ENCODE measurements at regions not wholly inside any gene's neighbourhood (a gene's known extent, or its start where the extent isn't known, plus 50 kb on each side); places are given as distances from the start of the nearest gene placed in this dataset.

DNA sequence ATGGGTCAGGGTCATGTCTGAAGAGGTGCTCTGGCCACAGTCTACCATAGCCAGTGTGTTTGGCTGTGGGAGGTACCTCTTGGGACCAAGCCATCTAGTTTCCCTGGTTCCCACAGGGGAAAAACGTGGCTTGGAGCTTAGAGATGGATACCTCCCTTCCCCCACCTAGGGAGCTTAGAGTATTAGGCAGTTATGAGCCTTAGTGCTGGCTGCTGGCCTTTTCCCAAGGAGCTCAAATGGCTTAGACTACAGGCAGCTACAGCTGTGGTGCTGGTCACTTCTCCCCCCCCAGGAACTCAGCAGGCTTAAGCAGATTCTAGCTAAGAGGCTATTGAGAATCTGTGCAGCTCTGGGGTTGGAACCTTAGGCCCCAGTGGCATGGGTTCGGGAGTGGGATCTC is 591.2 kb downstream of the NSUN3 start:
- TF ChIP-seq EZH2 (IDR thresholded peaks at IDR 0.05; ENCODE audit: borderline replicate concordance), result no peak
- TF ChIP-seq, protein P1, sequence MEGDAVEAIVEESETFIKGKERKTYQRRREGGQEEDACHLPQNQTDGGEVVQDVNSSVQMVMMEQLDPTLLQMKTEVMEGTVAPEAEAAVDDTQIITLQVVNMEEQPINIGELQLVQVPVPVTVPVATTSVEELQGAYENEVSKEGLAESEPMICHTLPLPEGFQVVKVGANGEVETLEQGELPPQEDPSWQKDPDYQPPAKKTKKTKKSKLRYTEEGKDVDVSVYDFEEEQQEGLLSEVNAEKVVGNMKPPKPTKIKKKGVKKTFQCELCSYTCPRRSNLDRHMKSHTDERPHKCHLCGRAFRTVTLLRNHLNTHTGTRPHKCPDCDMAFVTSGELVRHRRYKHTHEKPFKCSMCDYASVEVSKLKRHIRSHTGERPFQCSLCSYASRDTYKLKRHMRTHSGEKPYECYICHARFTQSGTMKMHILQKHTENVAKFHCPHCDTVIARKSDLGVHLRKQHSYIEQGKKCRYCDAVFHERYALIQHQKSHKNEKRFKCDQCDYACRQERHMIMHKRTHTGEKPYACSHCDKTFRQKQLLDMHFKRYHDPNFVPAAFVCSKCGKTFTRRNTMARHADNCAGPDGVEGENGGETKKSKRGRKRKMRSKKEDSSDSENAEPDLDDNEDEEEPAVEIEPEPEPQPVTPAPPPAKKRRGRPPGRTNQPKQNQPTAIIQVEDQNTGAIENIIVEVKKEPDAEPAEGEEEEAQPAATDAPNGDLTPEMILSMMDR (IDR thresholded peaks at IDR 0.05; ENCODE audit: poor library complexity), result no peak
